UCSD-AML1 (cell line): ENCODE measurements at regions not wholly inside any gene's neighbourhood (a gene's known extent, or its start where the extent isn't known, plus 50 kb on each side); places are given as distances from the start of the nearest gene placed in this dataset.
"Not testable (repeated sequence)": the region's sequence is repeated elsewhere in the genome, so short reads cannot be mapped to it uniquely, and the experiment has no call there.

Experiments
- DNase-seq: peaks from one replicate; lab custom pipeline; 2025; ENCODE audit not compliant: unreplicated experiment; lab: John Stamatoyannopoulos, UW

DNA sequence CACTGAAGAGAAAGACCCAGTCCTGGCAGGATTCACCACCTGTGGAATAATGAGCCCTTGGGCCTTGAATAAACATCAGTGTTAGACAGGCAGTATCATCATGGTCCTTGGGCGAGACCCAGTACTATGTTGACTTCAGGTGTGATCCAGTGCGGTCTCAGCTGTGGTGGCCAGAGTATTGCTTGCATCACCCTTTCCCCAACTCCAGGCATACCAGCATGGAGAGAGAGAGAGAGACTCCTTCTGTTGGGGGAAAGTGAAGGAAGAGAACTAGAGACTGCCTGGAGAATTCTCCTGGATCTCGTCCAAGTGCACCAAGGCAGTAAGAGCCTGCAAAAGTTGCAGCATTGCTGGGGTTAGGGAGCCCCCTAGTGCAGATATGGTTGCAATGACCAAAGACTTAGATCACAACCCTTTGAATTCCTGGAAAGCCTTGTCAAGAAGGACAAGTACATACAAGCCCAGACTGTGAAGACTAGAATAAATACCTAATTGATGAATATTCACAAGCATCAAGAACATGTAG lies 61.1 kb upstream of the VAMP7 start:
- peak; percentile 53 for DNase-seq

DNA sequence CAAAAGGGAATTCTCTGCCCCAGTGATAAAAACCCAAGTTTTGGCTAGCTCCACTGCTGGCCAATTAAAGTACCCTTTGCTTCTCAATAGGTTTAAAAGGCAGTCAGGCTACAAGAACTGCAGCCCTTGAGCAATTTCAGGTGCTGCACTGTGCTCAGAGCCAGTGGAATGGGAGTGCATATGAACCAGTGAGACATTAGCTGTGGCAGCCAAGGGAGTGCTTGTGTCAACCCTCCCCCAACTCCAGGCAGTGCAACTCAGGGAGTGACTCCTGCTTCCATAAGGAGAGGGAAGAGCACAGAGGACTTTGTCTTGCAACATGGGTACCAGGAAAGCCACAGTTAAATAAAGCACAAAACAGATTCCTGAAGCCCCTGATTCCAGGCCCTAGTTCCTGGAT lies 61.6 kb upstream of the VAMP7 start:
- DNase-seq = no peak

DNA sequence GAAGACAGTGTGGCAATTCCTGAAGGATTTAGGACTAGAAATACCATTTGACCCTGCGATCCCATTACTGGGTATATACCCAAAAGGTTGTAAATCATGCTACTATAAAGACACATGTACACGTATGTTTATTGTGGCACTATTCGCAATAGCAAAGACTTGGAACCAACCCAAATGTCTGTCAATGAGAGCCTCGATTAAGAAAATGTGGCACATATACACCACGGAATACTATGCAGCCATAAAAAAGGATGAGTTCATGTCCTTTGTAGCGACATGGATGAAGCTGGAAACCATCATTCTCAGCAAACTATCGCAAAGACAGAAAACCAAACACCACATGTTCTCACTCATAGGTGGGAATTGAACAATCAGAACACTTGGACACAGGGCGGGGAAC lies 66.8 kb upstream of the VAMP7 start:
- DNase-seq = not testable (repeated sequence)

DNA sequence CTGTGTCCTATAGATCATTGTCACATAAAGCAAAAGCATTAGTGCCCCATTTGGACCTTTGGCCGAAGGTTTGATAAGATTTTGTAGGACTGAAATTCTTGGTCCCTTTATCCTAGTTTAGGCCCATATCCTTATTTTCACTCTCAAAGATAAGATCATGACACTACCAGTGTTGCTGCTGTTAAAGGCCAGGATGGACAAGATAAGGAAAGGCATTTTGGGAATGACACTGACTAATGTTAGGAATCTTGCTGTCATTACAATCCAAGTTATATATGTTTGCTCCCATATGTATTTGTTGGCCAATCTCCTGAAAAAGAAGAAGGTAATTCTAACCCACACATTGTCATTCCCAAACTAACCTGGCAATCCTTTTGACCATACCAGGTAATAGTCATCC lies 101.3 kb upstream of the VAMP7 start:
- DNase-seq = no peak

DNA sequence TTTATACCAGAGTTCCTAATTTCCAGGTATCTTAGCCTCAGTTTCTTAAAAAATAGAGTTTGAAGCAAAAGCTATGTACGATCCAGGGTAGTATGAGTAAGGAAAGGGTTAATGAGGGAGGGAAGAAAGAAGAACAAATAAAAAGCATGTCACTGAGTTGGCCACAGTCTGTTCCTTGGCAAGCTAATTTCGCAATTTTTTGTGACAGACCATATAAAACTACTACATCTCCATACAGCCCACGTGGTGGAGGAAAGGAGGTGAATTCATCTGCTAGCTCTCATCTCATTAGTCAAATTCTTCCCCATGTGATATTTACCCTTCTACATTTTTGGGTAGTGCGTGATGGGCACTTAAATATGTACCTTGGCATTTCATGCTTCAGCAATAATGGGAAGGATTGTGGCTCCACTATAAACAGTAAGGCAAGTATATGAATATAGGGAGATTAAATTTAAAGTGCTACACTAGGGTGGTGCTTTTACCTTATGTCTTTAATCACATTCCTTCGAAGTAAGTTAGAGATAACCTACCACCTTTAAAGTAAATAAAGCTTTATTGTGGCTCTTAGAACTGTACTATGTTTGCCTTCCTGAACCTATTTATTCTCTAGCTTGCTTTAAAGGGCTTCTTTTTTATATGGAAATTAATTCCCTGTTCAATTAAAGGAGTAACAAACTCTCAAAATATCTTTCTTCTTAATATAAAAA lies 102.1 kb upstream of the VAMP7 start:
- no peak for DNase-seq

DNA sequence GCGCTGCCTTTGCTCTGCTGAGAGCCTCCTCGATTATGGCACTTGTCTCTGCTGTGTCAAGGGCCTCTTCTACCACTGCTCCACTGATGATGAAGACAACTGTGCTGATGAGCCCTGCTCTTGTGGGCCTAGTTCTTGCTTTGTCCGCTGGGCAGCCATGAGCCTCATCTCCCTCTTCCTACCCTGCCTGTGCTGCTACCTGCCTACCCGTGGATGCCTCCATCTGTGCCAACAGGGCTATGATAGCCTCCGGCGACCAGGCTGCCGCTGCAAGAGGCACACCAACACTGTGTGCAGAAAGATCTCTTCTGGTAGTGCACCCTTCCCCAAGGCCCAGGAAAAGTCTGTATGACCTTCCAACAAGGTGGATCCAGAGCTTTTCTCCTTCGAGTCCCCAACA lies 106.8 kb upstream of the VAMP7 start:
- no peak for DNase-seq

DNA sequence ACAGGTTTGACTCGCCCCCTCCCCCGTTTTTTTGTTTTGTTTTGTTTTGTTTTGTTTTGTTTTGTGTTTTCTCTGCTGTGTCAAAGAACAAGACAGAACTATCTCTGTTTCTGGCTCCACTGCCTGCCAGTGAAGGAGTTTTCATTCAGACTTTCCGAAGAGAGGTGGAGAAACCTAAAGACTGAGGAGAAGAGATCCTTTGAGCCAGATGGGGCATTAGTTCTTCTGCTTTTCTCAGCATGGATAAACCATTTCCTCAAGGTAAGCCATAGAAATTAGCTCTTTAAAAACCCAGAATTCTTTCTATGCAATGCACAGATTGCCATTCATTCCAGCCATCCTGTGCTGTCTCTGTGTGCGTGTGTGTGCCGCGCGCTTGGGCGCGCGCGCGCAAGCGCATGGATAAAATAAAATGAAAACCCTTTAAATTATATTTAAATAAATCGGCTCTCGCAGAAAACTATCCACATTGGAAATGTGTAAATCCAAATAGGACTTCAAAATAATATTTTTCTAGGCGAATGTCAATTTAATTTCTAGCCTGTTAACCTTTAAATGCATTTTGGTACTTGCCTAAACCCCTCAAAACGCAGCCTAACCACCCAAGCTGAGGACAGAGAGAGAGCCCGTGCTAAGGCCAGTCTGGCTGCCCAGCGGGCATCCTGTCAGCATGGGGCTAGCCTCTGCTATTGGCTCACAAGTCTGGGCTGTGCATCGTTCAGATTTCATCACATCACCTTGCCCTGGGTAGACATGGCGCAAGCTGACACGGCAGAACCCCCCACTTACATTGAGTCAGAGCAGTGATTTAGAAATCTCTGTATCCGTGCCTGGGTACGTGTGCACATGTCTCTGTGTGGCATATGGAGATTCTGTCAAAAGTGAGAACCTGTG lies 113.0 kb upstream of the VAMP7 start:
- DNase-seq = no peak

DNA sequence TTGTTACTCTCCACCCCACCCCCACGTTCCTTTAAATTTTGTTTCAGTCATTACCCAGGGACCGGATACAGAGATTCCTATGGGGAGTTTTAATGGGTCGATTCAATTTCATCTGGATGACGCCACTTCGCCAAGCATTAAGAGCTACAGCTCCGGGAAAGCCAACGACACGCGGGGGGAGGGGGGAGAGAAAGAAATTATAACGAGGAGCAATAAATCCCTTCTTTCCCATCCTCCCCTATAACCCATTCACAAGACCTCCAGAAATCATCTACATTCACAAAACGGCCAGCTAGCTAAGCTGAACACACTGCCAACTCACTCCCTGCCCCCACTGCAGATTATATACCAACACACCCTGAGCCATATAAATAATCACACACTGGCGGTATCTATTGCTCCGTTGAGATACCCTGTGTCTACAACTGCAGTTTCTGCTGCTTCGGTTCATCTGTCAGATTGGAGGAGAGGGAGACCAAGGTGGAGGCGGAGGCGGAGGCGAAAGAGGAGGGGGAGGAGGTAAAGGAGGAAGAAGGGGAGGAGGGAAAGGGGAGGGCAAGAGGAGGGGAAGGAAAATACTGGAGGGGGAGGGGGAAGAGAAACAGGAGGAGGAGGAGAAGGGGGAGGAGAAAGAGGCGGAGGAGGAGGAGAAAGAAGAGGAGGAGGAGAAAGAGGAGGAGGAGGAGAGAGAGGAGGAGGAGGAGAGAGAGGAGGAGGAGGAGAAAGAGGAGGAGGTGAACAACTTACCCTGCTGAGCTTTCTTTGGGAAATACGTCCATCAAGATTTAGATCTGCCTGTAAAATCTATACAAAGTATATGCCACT lies 113.9 kb upstream of the VAMP7 start:
- DNase-seq = no peak

DNA sequence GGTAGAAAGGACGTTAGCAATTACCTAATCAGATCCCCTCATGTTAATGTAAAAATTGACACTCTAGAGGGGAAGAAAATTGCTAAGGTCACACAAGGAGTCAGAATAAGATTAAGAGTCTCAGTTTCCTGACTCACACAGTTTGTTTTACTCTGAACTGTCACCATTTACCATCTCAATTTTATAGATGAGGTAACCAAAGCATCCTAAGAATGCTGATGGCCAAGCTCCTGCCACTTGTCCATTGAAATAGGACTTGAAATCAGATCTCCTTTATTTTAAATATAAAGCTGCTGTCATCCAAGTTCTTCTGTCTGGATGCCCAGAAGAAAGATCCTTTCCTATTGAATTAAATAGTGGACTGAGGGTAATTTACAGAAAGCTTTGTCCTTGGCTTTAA lies 114.8 kb upstream of the VAMP7 start:
- no peak for DNase-seq

DNA sequence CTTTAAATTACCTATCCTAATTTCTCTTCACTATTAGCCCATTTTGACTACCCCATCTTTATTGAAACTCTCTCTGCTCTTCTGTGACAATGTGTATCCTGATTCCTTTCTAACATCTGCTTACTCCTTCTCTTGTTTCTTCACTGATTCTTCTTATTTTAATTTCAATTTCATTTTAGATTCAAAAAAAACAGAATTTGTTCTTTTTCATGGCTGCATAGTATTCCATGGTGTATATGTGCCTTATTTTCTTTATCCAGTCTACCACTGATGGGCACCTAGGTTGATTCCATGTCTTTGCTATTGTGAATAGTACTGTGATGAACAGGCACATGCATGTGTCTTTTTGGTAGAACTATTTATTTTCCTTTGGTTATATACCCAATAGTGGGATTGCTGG lies 120.0 kb upstream of the VAMP7 start:
- DNase-seq = no peak

DNA sequence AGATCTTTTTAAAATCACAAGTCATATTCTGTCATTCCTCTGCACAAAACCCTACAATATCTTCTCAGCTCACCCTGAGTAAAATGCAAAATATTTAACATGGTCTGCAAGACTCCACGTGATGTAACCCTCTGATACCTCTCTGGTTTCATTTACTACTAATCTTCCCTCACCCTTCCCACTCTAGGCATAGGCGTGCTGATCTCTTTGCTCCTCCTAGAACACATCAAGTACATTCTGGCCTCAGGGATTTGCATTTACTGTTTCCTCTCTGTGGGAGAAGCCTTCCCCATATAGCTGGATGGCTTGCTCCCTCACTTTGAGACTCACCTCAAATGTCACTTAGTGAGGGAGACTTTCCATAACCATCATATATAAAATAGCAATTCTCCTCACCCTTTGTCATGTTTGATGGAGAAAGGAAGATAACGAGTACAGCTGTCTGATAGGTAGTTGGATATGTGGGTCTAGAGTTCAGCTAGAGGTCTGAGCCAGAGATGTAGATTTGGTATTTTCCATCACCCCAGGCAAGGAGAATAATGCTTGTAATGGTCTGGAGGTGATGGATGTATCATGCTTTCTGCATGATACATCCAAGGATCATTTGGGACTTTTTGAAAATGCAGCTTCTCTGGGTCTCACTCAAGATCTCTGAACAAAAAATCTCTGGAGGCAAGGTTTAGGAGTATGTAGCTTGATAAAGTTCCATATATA lies 123.9 kb upstream of the VAMP7 start:
- DNase-seq = no peak

DNA sequence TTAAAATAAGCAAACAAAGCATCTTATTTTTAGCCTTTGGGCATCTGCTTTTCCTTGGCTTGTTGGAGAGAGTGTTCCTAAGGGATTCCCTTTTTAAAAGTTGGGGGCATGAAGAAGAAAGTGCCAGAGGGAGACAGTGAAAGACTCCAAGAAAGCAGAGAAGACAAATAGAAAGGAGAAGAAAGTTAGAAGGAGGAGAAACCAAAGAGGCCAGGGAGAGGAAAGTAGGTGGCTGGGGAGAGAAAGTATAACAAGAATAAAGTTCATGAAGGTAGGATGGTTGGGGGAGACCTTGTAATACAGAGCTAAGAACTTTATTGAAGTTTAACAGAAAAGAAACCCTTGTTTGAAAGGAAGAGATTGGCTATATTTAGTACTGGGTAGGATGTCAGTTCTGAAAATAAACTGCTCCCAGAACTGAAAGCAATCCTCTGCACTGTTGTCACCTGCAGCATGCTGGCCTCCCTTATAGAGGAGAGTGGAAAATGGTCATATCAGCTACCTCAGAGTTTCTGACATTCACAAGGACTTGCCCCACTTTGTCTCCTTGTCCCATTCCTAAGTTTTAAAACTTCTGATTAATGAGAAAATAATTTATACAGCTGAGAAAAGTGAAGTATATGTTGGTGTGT lies 125.3 kb upstream of the VAMP7 start:
- DNase-seq = no peak

DNA sequence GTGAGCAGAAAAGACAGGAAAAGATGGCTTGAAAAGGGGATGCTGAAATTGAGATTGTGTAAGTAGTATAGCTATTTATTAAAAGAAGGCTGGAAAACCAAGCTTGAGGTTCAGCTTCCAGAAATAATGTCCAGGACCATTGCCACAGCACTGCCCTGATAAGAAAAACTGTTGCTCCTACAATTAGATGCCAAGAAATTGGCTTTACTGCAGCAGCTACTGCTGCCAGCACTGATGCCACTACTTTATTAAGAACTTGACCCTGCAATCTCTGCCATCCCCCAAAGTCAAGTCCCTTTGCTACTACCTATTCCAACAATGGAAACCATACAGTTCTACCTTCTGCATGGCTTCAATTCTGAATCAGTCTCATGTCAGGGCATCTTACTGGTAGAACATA lies 130.0 kb upstream of the VAMP7 start:
- DNase-seq = no peak

DNA sequence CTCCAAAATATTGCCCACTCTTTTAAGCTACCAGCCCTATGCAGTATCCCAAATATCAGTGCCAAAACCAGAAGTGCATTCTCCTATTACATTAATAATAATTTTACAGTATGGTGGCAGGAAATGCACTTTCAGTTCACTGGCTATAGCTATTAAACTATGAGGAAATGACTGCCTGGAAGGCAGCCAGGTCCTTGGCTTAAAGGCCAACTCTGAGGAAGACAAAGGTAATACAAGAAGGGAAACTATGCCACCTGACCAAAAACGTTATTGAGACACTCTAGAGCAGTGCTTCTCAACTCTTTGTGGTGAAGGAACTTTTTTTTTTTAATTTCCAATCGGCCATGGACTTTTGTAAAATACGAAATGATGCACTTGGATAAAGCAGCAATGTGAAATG lies 133.6 kb upstream of the VAMP7 start:
- no peak for DNase-seq

DNA sequence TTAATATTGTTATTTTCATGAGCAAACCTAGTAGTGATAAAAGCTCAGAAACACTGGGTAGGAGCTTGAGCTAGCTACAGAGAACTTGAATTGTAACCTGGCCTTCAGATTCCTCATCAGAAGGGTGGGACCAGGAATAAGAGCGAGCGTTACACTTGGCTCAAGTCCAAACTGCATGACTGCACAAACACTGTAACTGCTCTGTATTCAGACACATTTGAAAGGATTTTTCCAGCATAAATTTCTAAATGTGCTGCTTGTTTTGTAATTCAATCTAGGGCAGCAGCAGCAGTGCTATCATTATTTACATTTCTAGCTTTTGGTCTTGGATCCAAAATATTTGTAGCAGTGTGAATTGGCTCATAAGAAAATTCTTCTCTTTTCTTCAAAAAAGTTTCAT lies 133.0 kb upstream of the TMLHE start:
- no peak for DNase-seq

DNA sequence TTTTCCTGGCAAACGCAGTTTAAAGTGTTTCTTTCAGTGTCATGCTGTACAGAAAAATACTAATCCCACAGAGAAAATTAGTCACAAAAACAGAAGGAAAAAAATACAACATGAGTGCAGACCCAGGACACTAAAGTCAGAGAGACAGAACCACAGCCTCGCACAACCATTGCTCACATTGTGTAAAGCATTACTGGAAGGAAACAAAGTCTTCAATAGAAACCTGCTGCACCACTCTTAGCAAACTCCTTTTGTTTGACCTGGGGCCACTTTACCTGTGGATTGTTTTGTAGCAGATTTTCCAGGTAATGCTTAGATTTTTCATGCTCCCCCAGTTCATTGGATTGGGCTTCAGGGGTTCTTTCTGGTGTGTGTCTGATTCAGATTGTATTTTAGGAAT lies 131.8 kb upstream of the TMLHE start:
- DNase-seq = no peak

DNA sequence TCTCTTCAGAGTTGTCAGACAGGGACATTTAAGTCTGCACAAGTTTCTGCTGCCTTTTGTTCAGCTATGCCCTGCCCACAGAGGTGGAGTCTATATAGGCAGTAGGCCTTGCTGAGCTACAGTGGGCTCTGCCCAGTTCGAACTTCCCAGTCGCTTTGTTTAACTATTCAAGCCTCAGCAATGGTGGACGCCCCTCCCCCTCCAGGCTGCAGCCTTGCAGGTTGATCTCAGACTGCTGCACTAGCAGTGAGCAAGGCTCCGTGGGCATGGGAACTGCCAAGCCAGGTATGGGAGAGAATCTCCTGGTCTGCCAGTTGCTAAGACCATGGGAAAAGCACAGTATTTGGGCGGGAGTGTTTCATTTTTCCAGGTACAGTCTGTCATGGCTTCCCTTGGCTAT lies 115.6 kb upstream of the TMLHE start:
- DNase-seq = not testable (repeated sequence)

DNA sequence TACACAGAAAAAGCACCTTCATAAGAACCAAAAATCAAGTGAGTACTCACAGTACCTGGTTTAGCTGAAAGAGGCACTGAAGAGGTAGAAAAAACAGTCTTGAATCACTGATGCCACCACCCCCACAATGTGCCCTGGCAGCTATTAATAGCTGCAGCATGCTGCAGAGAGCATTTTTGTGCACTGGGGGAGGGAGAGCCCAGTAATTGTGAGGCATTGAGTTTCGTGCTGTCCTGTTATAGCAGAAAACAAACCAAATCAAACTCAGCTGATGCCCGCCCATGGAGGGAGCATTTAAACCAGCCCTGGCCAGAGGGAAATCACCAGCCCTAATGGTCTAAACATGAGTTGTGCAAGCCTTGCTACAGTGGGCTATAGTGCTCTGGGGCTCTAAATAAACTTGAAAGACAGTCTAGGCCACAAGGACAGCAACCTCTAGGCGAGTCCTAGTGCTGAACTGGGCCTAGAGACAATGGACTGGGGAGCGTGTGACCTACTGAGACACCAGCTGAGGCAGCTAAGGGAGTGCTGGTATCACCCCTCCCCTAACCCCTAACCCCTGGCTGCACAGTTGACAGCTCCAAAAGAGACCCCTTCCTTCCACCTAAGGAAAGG lies 106.3 kb upstream of the TMLHE start:
- DNase-seq = no peak

DNA sequence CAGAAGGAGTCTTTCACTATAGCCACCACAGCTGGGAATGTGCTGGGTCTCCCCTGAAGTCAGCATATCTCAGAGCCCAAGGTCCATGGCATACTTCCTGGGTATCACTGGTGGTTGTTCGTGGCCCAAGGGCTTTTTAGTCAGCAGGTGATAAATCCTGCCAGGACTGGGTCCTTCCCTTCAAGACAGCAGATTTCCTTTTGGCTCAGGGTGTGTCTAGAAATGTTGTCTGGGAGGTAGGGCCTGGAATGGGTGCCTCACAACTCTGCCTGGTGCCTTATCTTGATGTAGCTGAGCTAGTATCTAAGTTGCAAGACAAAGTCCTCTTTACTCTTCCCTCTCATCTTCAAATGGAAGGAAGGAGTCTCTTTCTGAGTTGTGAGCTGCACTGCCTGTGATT lies 102.4 kb upstream of the TMLHE start:
- no peak for DNase-seq

DNA sequence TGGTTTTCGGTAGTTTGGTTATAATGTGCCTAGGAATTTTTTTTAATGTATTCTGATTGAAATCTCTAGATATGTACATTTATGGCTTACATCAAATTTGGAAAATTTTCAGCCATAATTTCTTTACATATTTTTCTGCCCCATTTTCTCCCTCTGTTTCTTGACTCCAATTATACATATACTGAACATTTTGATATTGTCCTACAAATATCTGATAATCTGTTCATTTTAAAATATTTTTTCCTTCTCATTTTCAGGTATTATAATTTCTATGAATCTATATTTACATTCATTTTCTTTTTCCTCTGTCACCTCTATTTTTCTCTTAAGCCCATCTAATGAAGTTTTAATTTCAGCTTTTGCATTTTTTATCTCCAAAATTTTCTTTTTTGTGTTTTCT lies 82.7 kb upstream of the TMLHE start:
- no peak for DNase-seq
